ENCODE measurements at regions not wholly inside any gene's neighbourhood (a gene's known extent, or its start where the extent isn't known, plus 50 kb on each side); places are given as distances from the start of the nearest gene placed in this dataset.

DNA sequence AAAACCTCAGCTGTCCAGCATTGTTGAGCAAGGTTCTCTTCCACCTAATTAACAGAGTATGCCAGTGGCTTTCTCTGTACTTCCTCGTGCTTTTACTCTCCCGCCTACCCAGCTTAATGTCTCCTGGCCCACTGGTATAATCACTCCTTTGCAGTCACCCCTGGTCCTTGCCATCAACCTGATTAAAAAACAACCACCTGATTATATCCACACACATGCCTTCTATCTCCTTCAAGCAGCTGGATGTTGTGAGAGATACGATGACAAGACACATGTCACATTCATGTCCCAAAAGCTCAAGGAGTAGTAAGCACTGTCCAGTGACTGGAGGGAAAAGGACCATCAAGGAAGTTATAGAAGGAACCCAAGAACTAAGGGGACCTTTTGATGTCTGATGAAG is 241.3 kb upstream of the GRIP1 start (continued):
- TF ChIP-seq, protein P1, sequence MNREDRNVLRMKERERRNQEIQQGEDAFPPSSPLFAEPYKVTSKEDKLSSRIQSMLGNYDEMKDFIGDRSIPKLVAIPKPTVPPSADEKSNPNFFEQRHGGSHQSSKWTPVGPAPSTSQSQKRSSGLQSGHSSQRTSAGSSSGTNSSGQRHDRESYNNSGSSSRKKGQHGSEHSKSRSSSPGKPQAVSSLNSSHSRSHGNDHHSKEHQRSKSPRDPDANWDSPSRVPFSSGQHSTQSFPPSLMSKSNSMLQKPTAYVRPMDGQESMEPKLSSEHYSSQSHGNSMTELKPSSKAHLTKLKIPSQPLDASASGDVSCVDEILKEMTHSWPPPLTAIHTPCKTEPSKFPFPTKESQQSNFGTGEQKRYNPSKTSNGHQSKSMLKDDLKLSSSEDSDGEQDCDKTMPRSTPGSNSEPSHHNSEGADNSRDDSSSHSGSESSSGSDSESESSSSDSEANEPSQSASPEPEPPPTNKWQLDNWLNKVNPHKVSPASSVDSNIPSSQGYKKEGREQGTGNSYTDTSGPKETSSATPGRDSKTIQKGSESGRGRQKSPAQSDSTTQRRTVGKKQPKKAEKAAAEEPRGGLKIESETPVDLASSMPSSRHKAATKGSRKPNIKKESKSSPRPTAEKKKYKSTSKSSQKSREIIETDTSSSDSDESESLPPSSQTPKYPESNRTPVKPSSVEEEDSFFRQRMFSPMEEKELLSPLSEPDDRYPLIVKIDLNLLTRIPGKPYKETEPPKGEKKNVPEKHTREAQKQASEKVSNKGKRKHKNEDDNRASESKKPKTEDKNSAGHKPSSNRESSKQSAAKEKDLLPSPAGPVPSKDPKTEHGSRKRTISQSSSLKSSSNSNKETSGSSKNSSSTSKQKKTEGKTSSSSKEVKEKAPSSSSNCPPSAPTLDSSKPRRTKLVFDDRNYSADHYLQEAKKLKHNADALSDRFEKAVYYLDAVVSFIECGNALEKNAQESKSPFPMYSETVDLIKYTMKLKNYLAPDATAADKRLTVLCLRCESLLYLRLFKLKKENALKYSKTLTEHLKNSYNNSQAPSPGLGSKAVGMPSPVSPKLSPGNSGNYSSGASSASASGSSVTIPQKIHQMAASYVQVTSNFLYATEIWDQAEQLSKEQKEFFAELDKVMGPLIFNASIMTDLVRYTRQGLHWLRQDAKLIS (CRISPR knock-in tag; IDR thresholded peaks at IDR 0.05), result no peak
- TF ChIP-seq, protein P2, sequence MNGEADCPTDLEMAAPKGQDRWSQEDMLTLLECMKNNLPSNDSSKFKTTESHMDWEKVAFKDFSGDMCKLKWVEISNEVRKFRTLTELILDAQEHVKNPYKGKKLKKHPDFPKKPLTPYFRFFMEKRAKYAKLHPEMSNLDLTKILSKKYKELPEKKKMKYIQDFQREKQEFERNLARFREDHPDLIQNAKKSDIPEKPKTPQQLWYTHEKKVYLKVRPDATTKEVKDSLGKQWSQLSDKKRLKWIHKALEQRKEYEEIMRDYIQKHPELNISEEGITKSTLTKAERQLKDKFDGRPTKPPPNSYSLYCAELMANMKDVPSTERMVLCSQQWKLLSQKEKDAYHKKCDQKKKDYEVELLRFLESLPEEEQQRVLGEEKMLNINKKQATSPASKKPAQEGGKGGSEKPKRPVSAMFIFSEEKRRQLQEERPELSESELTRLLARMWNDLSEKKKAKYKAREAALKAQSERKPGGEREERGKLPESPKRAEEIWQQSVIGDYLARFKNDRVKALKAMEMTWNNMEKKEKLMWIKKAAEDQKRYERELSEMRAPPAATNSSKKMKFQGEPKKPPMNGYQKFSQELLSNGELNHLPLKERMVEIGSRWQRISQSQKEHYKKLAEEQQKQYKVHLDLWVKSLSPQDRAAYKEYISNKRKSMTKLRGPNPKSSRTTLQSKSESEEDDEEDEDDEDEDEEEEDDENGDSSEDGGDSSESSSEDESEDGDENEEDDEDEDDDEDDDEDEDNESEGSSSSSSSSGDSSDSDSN (IDR thresholded peaks at IDR 0.05; ENCODE audit: borderline replicate concordance in 1 of 2, low read depth in 2 of 2, low read length in 2 of 2), result no peak
- no peak for TF ChIP-seq ZNF354B (CRISPR knock-in tag; IDR thresholded peaks at IDR 0.05)
- TF ChIP-seq DDX20 (tag; IDR thresholded peaks at IDR 0.05; ENCODE audit: low read depth), result no peak
- peak; percentile 41; the same call in 1 of the 2 replicates for TF ChIP-seq NFE2 (IDR thresholded peaks at IDR 0.05; ENCODE audit: low read depth)
- TF ChIP-seq RBBP5 (IDR thresholded peaks at IDR 0.05; ENCODE audit: borderline replicate concordance, insufficient read depth, low read length, poor library complexity, severe bottlenecking), result no peak
- TF ChIP-seq PHB2 (IDR thresholded peaks at IDR 0.05; ENCODE audit: low read depth), result peak; percentile 79
- no peak for TF ChIP-seq ZFP1 (CRISPR knock-in tag; IDR thresholded peaks at IDR 0.05)
- TF ChIP-seq SRSF7 (optimal IDR thresholded peaks at IDR 0.05; ENCODE audit: low read depth, low read length), result no peak
- TF ChIP-seq ZNF436 (CRISPR knock-in tag; IDR thresholded peaks at IDR 0.05), result no peak
- TF ChIP-seq, protein P3, sequence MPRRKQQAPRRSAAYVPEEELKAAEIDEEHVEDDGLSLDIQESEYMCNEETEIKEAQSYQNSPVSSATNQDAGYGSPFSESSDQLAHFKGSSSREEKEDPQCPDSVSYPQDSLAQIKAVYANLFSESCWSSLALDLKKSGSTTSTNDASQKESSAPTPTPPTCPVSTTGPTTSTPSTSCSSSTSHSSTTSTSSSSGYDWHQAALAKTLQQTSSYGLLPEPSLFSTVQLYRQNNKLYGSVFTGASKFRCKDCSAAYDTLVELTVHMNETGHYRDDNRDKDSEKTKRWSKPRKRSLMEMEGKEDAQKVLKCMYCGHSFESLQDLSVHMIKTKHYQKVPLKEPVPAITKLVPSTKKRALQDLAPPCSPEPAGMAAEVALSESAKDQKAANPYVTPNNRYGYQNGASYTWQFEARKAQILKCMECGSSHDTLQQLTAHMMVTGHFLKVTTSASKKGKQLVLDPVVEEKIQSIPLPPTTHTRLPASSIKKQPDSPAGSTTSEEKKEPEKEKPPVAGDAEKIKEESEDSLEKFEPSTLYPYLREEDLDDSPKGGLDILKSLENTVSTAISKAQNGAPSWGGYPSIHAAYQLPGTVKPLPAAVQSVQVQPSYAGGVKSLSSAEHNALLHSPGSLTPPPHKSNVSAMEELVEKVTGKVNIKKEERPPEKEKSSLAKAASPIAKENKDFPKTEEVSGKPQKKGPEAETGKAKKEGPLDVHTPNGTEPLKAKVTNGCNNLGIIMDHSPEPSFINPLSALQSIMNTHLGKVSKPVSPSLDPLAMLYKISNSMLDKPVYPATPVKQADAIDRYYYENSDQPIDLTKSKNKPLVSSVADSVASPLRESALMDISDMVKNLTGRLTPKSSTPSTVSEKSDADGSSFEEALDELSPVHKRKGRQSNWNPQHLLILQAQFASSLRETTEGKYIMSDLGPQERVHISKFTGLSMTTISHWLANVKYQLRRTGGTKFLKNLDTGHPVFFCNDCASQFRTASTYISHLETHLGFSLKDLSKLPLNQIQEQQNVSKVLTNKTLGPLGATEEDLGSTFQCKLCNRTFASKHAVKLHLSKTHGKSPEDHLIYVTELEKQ (CRISPR knock-in tag; IDR thresholded peaks at IDR 0.05), result no peak
- TF ChIP-seq HDAC8 (tag; IDR thresholded peaks at IDR 0.05), result no peak
- TF ChIP-seq ZNF174 (CRISPR knock-in tag; IDR thresholded peaks at IDR 0.05), result no peak

Measured in K562 (cell line).